Ectodermal cell (in vitro differentiated cells): ENCODE measurements at regions not wholly inside any gene's neighbourhood (a gene's known extent, or its start where the extent isn't known, plus 50 kb on each side); places are given as distances from the start of the nearest gene placed in this dataset.

ENCODE experiments used
- H3K27ac ChIP-seq: 2 replicates; pipeline ENCODE4 v1.7.0; 2013; ENCODE audit warnings: mild to moderate bottlenecking, low read depth, low read length; ENCODE audit not compliant: insufficient read depth, poor library complexity, severe bottlenecking
- H3K27me3 ChIP-seq: 2 replicates; pipeline ENCODE4 v1.7.0; 2013; ENCODE audit warnings: mild to moderate bottlenecking, low read length; ENCODE audit not compliant: insufficient read depth, control insufficient read depth, poor library complexity, severe bottlenecking
- H3K36me3 ChIP-seq: one replicate; pipeline ENCODE4 v1.7.0; 2013; ENCODE audit warnings: low read length; ENCODE audit not compliant: control insufficient read depth, insufficient read depth
- H3K4me1 ChIP-seq: one replicate; pipeline ENCODE4 v1.7.0; 2013; ENCODE audit warnings: low read length; ENCODE audit not compliant: control insufficient read depth, insufficient read depth
- H3K4me3 ChIP-seq: 2 replicates; pipeline ENCODE4 v1.7.0; 2013; ENCODE audit warnings: low read depth, low read length, control low read depth; ENCODE audit not compliant: insufficient read depth
- H3K9me3 ChIP-seq: 2 replicates; pipeline ENCODE4 v1.7.0; 2013; ENCODE audit warnings: mild to moderate bottlenecking, low read length, moderate library complexity; ENCODE audit not compliant: control insufficient read depth
- WGBS, 2 experiments: methylation state at CpG; one replicate each; pipeline ENCODE4 v1.1.7; 2013; ENCODE audit warnings: missing lambda C conversion rate in 2 of 2; 5-methylcytosine and 5-hydroxymethylcytosine counted together

- Histone ChIP-seq H3K4me3 (no peak overlapping the region), H3K36me3 (no peaks in the 10 kb centered on the region), H3K27me3 (no peaks in the 10 kb centered on the region), H3K9me3 (no peaks in the 10 kb centered on the region), H3K27ac (no peak overlapping the region), H3K4me1 (no peaks in the 10 kb centered on the region)
- WGBS, 2 experiments = 83% methylated on average over 1 of the region's 1 CpG; no CpG with 5 or more reads in 1 of the 2 experiments
Measured at GRCh38 chr10:4070184-4070583, 285.2 kb upstream of the KLF6 start.

- Histone ChIP-seq H3K36me3 (no peaks in the 10 kb centered on the region), H3K4me1 (no peaks in the 10 kb centered on the region), H3K27me3 (no peaks in the 10 kb centered on the region), H3K4me3 (no peak overlapping the region), H3K9me3 (no peaks in the 10 kb centered on the region), H3K27ac (no peak overlapping the region)
- 92 to 99% methylated on average over 3 of the region's 3 CpGs for WGBS, 2 experiments
Measured at GRCh38 chr10:4069491-4069890, 284.5 kb upstream of the KLF6 start.

GRCh38 chr10:4068629-4069028 is 283.6 kb upstream of the KLF6 start:
- 92 to 95% methylated on average over 3 of the region's 3 CpGs for WGBS, 2 experiments
- H3K9me3 ChIP-seq = no peaks in the 10 kb centered on the region
- H3K36me3 ChIP-seq = no peaks in the 10 kb centered on the region
- no peaks in the 10 kb centered on the region for H3K4me1 ChIP-seq
- H3K27ac ChIP-seq = no peak overlapping the region
- no peak overlapping the region for H3K4me3 ChIP-seq
- H3K27me3 ChIP-seq = no peaks in the 10 kb centered on the region

DNA sequence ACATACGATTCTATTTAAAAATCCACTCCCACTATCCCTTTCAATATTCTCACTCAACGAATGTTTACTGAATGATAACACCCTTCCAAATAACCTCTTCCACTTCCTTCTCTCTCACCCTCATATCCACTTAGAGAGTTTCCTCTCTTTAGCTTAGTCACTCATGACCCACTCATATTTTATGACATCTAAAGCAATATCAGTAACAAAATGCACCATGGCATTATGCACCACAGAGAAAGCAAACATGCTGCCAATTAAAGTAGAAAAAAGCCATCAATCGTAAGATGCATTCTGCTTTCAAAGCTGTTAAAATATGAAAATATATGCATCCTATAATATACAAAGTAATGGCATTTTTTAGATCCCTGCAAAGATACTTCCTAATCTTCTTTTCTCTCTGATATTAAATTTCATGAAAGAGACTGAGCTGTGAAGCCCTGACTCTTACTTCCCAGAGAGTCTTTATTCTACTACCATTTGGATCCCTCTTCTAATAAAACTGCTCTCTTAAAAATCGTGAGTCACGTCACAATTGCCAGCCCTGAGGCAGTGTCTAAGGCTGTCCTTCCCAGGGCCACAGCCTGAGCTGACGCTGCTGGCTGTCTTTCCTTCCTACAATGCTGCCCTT is 283.0 kb upstream of the KLF6 start:
- no peaks in the 10 kb centered on the region for H3K9me3 ChIP-seq
- no peak overlapping the region for H3K4me3 ChIP-seq
- no peaks in the 10 kb centered on the region for H3K4me1 ChIP-seq
- H3K27ac ChIP-seq = no peak overlapping the region
- WGBS, 2 experiments = 89 to 90% methylated on average over 5 to 6 of the region's 6 CpGs
- H3K27me3 ChIP-seq = no peaks in the 10 kb centered on the region
- H3K36me3 ChIP-seq = no peaks in the 10 kb centered on the region

GRCh38 chr10:4067531-4067930 is 282.5 kb upstream of the KLF6 start:
- no peak overlapping the region for H3K27ac ChIP-seq
- no peak overlapping the region for H3K4me3 ChIP-seq
- H3K27me3 ChIP-seq = no peaks in the 10 kb centered on the region
- H3K36me3 ChIP-seq = no peaks in the 10 kb centered on the region
- no peaks in the 10 kb centered on the region for H3K9me3 ChIP-seq
- 88 to 95% methylated on average over 5 of the region's 5 CpGs for WGBS, 2 experiments
- H3K4me1 ChIP-seq = no peaks in the 10 kb centered on the region

DNA sequence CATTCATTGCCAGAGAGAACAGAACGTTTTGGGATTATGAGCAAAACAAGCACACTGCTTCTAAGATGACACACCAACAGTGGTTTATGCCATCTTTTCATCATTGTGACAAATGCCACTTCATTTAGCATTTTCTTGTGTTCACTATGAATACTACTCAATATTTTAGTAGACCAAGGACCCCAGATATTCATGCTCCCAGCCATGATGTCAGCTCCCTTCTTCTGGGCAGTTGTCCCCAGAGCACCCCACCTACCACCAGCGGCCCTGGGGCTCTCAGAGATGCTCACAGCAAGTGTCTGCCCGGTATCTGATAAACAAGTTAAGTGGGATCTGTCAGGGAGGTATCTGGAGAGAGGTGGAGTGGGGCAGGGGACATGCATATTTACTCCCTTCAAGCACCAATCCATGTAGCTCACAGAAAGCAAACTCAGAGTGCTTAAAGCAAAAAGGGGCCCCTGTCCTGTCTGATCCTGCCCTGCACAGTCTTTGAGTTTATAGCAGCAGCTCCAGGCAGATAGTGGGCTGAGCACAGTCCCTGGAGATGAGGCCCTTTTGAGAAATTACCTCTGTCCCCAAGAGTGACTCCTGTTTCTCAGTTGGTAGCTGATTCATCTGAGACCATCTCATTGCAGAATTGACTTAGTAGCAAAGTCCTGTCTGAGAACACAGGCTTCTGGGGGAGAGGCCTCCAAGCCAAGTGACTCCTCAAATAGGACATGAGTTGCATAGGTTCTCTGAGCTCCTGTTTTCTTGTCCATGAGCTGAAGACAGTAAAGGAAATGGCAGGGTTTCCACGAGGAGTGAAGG is 281.8 kb upstream of the KLF6 start:
- Histone ChIP-seq H3K4me3 (no peak overlapping the region), H3K9me3 (no peaks in the 10 kb centered on the region), H3K27me3 (no peaks in the 10 kb centered on the region), H3K4me1 (no peaks in the 10 kb centered on the region), H3K36me3 (no peaks in the 10 kb centered on the region), H3K27ac (no peak overlapping the region)
- WGBS, 2 experiments = 85 to 97% methylated on average over 2 to 4 of the region's 4 CpGs

DNA sequence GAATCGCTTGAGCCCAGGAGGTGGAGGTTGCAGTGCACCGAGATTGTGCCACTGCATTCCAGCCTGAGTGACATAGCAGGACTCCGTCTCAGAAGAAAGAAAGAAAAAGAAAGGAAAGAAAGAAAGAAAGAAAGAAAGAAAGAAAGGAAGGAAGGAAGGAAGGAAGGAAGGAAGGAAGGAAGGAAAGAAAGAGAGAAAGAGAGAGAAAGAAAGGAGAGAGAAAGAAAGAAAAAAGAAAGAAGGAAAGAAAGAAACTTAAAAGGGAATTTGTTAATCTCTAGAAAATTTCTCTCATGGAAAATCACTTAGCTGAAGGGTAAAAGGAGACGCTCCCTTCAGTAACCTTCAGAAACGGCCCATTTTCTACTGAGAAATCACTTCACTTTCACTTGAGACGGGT is 279.5 kb upstream of the KLF6 start:
- 93 to 96% methylated on average over 6 of the region's 6 CpGs for WGBS, 2 experiments
- Histone ChIP-seq H3K4me1 (no peaks in the 10 kb centered on the region), H3K27me3 (no peaks in the 10 kb centered on the region), H3K27ac (no peak overlapping the region), H3K36me3 (no peaks in the 10 kb centered on the region), H3K4me3 (no peak overlapping the region), H3K9me3 (no peaks in the 10 kb centered on the region)

DNA sequence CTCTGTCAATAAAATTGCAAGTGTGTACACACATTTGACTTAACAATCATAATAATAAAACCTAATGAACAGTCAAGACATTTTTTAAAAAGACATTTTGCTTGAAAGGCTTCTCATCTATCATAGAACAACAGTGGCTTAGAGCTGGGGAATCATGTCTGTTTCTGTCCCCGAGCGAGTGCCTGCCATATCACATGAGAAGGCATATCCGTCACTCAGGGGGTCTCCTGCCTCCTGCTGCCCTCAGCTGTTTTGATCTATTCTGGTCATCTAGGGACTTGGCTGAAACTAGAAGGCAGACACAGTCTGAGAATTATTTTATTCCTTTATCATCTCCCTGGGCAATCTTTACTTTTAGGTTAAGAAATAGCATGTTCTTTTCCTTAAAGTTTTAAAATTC is 278.7 kb upstream of the KLF6 start:
- H3K27ac ChIP-seq = no peak overlapping the region
- no peaks in the 10 kb centered on the region for H3K36me3 ChIP-seq
- 87 to 96% methylated on average over 3 of the region's 3 CpGs for WGBS, 2 experiments
- no peaks in the 10 kb centered on the region for H3K4me1 ChIP-seq
- no peaks in the 10 kb centered on the region for H3K27me3 ChIP-seq
- no peak overlapping the region for H3K4me3 ChIP-seq
- H3K9me3 ChIP-seq = no peaks in the 10 kb centered on the region

DNA sequence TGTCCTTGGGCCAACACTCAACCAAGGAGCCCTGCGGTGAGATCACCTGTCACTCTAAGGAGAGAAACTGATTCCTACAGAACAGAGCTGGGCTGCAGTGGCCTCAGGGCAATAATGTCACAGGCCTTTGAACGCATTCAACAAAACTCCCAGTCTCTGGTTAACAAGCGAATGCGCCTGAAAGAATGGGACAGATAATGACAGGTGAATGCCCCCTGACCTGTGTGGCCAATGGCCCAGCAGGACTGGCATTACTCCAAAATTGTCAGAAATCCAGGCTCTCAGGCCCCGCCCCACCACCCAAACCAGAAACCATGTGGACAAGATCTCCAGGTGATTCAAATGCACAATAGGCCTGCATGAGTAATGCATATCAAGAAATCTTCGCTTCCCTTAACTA is 277.7 kb upstream of the KLF6 start:
- Histone ChIP-seq H3K9me3 (no peaks in the 10 kb centered on the region), H3K4me1 (no peaks in the 10 kb centered on the region), H3K27ac (no peak overlapping the region), H3K4me3 (no peak overlapping the region), H3K36me3 (no peaks in the 10 kb centered on the region), H3K27me3 (no peaks in the 10 kb centered on the region)
- WGBS, 2 experiments = 96 to 97% methylated on average over 6 of the region's 6 CpGs

- 80 to 93% methylated on average over 2 of the region's 2 CpGs for WGBS, 2 experiments
- Histone ChIP-seq H3K27me3 (no peaks in the 10 kb centered on the region), H3K9me3 (no peaks in the 10 kb centered on the region), H3K27ac (no peak overlapping the region), H3K4me1 (no peaks in the 10 kb centered on the region), H3K36me3 (no peaks in the 10 kb centered on the region), H3K4me3 (no peak overlapping the region)
Measured at GRCh38 chr10:4062072-4062471, 277.1 kb upstream of the KLF6 start.
